ENCODE measurements at regions not wholly inside any gene's neighbourhood (a gene's known extent, or its start where the extent isn't known, plus 50 kb on each side); places are given as distances from the start of the nearest gene placed in this dataset.

DNA sequence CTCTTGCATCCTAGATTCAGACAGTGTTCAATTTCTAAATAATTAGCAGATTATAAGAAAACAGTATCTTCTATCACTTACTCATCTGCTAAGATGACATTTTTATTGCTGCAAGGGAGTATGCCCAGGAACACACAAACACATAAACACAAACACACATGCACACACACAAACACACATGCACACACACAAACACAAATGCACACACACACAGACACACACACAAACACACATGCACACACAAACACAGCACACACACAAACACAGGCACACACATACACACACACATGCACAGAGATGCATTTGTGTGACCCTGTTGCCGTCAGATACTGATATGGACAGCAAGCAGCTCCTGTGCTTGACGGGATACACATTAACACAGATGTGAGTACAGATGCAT, 612.9 kb downstream of the IRX1 start:
- no peaks in the 10 kb centered on the region for H3K36me3 ChIP-seq
- no peaks in the 10 kb centered on the region for H3K9me3 ChIP-seq
- DNase-seq (ENCODE audit: low spot score) (no peak), ATAC-seq (ENCODE audit: insufficient number of reproducible peaks, low FRiP score, low read depth) (no peak)
- TF ChIP-seq, protein P1, sequence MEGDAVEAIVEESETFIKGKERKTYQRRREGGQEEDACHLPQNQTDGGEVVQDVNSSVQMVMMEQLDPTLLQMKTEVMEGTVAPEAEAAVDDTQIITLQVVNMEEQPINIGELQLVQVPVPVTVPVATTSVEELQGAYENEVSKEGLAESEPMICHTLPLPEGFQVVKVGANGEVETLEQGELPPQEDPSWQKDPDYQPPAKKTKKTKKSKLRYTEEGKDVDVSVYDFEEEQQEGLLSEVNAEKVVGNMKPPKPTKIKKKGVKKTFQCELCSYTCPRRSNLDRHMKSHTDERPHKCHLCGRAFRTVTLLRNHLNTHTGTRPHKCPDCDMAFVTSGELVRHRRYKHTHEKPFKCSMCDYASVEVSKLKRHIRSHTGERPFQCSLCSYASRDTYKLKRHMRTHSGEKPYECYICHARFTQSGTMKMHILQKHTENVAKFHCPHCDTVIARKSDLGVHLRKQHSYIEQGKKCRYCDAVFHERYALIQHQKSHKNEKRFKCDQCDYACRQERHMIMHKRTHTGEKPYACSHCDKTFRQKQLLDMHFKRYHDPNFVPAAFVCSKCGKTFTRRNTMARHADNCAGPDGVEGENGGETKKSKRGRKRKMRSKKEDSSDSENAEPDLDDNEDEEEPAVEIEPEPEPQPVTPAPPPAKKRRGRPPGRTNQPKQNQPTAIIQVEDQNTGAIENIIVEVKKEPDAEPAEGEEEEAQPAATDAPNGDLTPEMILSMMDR (IDR thresholded peaks at IDR 0.05) = no peak
- H3K4me1 ChIP-seq (ENCODE audit: control insufficient read depth in 1 of 2, low read depth in 2 of 2) = no peaks in the 10 kb centered on the region
- no peak overlapping the region for H3K27ac ChIP-seq
- no peak overlapping the region for H3K4me3 ChIP-seq
- no peaks in the 10 kb centered on the region for H3K27me3 ChIP-seq (replicated peaks; ENCODE audit: insufficient read depth)

DNA sequence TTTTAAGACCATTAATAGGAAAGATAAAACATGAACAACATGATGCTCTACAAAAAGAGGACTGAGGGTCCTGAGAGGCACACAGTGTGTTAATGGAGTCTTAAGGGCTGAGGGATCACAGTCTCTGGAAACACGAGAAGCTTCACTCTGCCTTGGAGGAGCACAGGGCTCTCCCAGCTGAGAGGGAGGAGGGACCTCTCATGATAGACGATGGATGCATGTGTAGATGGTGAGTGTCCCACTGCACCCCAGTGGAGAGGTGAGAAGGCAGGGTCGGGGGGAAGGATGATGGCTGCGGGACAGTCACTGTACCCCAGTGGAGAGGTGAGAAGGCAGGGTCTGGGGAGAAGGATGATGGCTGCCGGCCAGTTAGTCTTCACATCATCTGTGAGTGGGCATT, 613.4 kb downstream of the IRX1 start:
- H3K27ac ChIP-seq = no peak overlapping the region
- no peaks in the 10 kb centered on the region for H3K9me3 ChIP-seq
- no peaks in the 10 kb centered on the region for H3K27me3 ChIP-seq (replicated peaks; ENCODE audit: insufficient read depth)
- no peaks in the 10 kb centered on the region for H3K36me3 ChIP-seq
- ATAC-seq (ENCODE audit: insufficient number of reproducible peaks, low FRiP score, low read depth) (no peak), DNase-seq (ENCODE audit: low spot score) (no peak)
- TF ChIP-seq, protein P1 (IDR thresholded peaks at IDR 0.05) = no peak
- no peaks in the 10 kb centered on the region for H3K4me1 ChIP-seq (ENCODE audit: control insufficient read depth in 1 of 2, low read depth in 2 of 2)
- H3K4me3 ChIP-seq = no peak overlapping the region

DNA sequence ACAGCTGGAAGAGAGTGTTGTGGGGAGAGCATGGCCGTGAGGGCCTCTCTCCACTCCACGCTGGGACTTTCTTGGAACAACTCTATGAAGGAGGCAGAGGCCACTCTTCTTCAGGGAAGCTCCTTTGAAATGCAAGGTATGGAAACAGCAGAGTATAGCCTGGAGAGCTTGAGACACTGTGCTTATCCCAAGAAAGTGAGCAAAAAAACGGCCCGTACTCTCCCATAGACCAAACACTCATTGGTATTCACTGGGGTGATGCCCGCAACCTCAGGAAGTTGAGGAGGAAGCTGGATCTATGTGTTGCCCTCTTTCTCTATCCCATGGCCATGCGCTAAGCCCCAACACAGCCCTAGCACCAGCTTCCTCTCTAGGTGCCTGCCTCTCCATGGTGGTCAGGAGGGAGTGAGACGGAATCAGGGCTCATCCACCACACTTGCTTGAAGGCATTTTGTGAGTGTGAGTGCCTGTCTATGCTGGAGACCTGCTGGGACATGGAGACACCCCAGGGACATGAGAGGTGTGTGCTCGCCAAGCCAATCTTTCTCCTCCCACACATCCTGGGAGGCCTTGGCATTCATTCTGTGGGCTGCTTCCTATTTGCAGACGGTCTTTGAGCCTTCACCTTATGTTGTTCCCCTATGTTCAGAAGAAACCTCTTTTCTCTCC, 616.6 kb downstream of the IRX1 start:
- DNase-seq (ENCODE audit: low spot score) (no peak), ATAC-seq (ENCODE audit: insufficient number of reproducible peaks, low FRiP score, low read depth) (no peak)
- TF ChIP-seq, protein P1 (IDR thresholded peaks at IDR 0.05) = no peak
- H3K27me3 ChIP-seq (replicated peaks; ENCODE audit: insufficient read depth) = no peaks in the 10 kb centered on the region
- H3K36me3 ChIP-seq = no peaks in the 10 kb centered on the region
- H3K4me1 ChIP-seq (ENCODE audit: control insufficient read depth in 1 of 2, low read depth in 2 of 2) = no peaks in the 10 kb centered on the region
- H3K9me3 ChIP-seq = no peaks in the 10 kb centered on the region
- H3K4me3 ChIP-seq = no peak overlapping the region
- no peak overlapping the region for H3K27ac ChIP-seq

DNA sequence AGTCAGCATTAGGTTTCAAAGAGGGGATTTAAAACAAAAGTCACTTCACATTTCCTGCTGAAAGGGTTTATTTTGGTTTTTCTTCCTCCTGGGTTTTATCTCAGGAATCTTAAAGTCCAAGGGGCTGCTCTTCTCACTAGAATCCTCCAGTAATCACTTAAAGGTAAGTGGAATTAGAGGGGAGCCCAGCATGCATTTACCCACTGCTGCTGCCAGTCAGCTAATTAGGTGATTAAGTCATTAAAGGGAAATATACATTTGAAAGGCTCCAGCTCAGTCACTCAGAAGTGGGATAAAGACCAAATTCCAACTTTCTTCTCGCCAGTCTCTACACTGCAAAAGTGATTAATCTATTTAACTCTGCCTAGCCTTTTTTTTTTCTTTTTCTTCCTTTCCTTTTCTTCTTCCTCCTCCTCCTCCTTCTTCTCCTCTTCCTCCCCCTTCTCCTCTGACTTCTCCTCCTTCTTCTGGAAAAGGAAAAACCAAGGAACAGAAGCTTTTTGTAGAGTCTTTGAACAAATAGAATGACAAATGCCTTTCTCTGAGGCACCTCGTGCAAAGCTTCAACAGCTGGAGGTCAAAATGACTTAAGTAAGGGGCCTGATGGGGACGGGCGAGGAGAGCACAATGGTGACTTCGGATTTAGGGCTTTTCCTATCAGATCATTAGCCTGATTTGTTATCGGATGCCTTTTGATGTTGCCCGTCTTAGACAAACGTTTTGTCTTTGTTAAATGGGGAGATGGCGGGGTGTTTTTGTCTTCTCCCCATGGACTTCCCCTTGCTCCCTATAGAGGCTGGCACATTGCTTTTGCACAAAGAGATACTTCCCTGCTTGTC, 617.6 kb downstream of the IRX1 start:
- ATAC-seq (ENCODE audit: insufficient number of reproducible peaks, low FRiP score, low read depth) = no peak
- no peaks in the 10 kb centered on the region for H3K9me3 ChIP-seq
- no peaks in the 10 kb centered on the region for H3K4me1 ChIP-seq (ENCODE audit: control insufficient read depth in 1 of 2, low read depth in 2 of 2)
- no peaks in the 10 kb centered on the region for H3K36me3 ChIP-seq
- no peak overlapping the region for H3K27ac ChIP-seq
- H3K4me3 ChIP-seq = no peak overlapping the region
- TF ChIP-seq, protein P1 (IDR thresholded peaks at IDR 0.05) = no peak
- DNase-seq (ENCODE audit: low spot score) = no peak
- no peaks in the 10 kb centered on the region for H3K27me3 ChIP-seq (replicated peaks; ENCODE audit: insufficient read depth)

DNA sequence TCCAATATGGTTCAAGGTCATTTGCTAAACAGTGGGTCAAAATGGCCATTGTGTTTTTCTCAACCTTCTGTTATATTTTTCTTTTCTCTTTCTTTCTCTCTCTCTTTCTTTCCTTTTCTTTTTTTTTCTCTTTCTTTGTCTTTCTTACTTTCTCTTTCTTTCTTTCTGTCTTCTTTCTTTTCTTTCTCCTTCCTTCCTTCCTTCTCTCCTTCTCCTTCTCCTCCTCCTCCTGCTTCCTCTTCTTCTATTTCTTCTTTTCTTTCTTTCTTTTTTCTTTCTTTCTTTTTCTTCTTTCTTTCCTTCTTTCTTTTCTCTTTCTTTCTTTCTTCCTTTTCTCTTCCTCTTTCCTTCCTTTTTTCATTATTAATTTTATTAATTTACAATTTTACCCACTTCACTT, 619.5 kb downstream of the IRX1 start:
- H3K4me3 ChIP-seq = no peak overlapping the region
- no peak for DNase-seq (ENCODE audit: low spot score)

More for the DNA sequence above, 619.5 kb downstream of the IRX1 start:
- Histone ChIP-seq H3K9me3 (no peaks in the 10 kb centered on the region), H3K27ac (no peak overlapping the region), H3K27me3 (replicated peaks; ENCODE audit: insufficient read depth) (no peaks in the 10 kb centered on the region), H3K4me1 (ENCODE audit: control insufficient read depth in 1 of 2, low read depth in 2 of 2) (no peaks in the 10 kb centered on the region), H3K36me3 (no peaks in the 10 kb centered on the region)
- ATAC-seq (ENCODE audit: insufficient number of reproducible peaks, low FRiP score, low read depth) = no peak
- TF ChIP-seq, protein P1 (IDR thresholded peaks at IDR 0.05) = no peak

Measured in thoracic aorta (tissue), 2 donors.